A673 (cell line): ENCODE measurements at regions not wholly inside any gene's neighbourhood (a gene's known extent, or its start where the extent isn't known, plus 50 kb on each side); places are given as distances from the start of the nearest gene placed in this dataset.

Source experiments
- EZH2 ChIP-seq: fragments of 200-600 bp; sonication (generic); IDR thresholded peaks from 2 replicates; pipeline ENCODE4 v1.6.1; 2017; ENCODE audit warnings: borderline replicate concordance, low read depth, mild to moderate bottlenecking, mixed read lengths, antibody characterized with exemption, low read length; ENCODE audit not compliant: poor library complexity, severe bottlenecking
- TF ChIP-seq, protein P1 (sequence below): fragments of 300-800, 200-600 bp; sonication (generic); conservative IDR thresholded peaks from 2 replicates; pipeline ENCODE4 v1.5.1; 2017; ENCODE audit warnings: low read depth, mild to moderate bottlenecking, antibody characterized with exemption, low read length, moderate library complexity, mixed read lengths

DNA sequence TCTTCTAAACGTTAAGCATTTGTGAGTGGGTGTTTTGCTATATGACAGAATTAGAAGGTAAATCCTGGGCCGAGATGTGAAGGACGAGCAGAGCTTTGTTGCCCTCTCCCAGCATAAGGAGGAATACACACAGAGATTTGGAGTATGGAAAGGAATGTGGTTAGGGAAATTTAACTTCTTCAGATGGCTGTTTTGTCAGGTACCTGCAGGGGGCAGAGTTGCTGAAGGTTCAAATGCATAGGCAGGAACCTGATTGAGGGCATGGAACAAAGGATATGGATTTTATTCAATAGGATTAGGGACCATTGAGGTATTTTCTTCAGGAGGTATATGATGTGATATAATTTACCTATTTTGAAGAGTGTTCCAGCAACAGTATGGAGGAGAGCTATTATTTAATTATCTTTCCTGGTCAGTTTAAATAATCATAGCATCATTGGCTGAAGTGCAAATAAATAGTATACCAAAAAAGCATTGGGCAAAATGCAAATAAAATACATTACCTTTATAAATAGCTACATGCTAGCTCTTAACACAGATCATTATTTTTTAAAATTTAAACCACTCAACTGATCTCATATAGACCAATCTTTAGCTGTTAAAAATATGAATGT, 143.6 kb downstream of the SLIT2 start:
- TF ChIP-seq, protein P1, sequence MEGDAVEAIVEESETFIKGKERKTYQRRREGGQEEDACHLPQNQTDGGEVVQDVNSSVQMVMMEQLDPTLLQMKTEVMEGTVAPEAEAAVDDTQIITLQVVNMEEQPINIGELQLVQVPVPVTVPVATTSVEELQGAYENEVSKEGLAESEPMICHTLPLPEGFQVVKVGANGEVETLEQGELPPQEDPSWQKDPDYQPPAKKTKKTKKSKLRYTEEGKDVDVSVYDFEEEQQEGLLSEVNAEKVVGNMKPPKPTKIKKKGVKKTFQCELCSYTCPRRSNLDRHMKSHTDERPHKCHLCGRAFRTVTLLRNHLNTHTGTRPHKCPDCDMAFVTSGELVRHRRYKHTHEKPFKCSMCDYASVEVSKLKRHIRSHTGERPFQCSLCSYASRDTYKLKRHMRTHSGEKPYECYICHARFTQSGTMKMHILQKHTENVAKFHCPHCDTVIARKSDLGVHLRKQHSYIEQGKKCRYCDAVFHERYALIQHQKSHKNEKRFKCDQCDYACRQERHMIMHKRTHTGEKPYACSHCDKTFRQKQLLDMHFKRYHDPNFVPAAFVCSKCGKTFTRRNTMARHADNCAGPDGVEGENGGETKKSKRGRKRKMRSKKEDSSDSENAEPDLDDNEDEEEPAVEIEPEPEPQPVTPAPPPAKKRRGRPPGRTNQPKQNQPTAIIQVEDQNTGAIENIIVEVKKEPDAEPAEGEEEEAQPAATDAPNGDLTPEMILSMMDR: peak; percentile 87
- no peak for TF ChIP-seq EZH2
